WTC11 (cell line): ENCODE measurements at regions not wholly inside any gene's neighbourhood (a gene's known extent, or its start where the extent isn't known, plus 50 kb on each side); places are given as distances from the start of the nearest gene placed in this dataset.

Experiments
- ATAC-seq: fragments of 200-7000 bp; cut with Tn5 transposase; 2 replicates; pipeline ENCODE4 v1.10.0; 2021; ENCODE audit warnings: mild to moderate bottlenecking, moderate library complexity
- CTCF ChIA-PET: fragments of 300-600 bp; sonication (Branson Sonifier 250); formaldehyde crosslinking; loops from one replicate; lab custom pipeline; 2021; ENCODE audit warnings: antibody characterized with exemption; lab: Charles Lee
- POLR2A ChIA-PET: fragments of 350-600 bp; sonication (Branson Sonifier 250); formaldehyde crosslinking; loops from one replicate; lab custom pipeline; 2021; ENCODE audit warnings: antibody characterized with exemption; lab: Charles Lee
- DNase-seq: peaks from one replicate; pipeline ENCODE4 v3.0.0; 2021; ENCODE audit warnings: low spot score
- H3K27ac Mint-ChIP-seq: 2 replicates; pipeline ENCODE4 v1.8.0; 2021; ENCODE audit warnings: mixed read lengths
- H3K27me3 Mint-ChIP-seq: 2 replicates; pipeline ENCODE4 v1.8.0; 2021; ENCODE audit warnings: low read depth, mild to moderate bottlenecking, moderate library complexity, mixed read lengths
- H3K36me3 Mint-ChIP-seq: 2 replicates; pipeline ENCODE4 v1.8.0; 2021; ENCODE audit warnings: mixed read lengths
- H3K4me1 Mint-ChIP-seq: 2 replicates; pipeline ENCODE4 v1.8.0; 2022; ENCODE audit warnings: mixed read lengths
- H3K4me3 Mint-ChIP-seq: 2 replicates; pipeline ENCODE4 v1.8.0; 2021; ENCODE audit warnings: mild to moderate bottlenecking, moderate library complexity, mixed read lengths
- H3K9me3 Mint-ChIP-seq: 2 replicates; pipeline ENCODE4 v1.8.0; 2021; ENCODE audit warnings: mixed read lengths
- IRF2 ChIP-seq: sonication (generic); formaldehyde crosslinking; IDR thresholded peaks from 2 replicates; pipeline ENCODE4 v1.8.0; 2022; ENCODE audit warnings: low read depth, missing genetic modification reagents, borderline replicate concordance
- JUN ChIP-seq: sonication (generic); formaldehyde crosslinking; IDR thresholded peaks from 2 replicates; pipeline ENCODE4 v1.8.0; 2023; ENCODE audit warnings: mild to moderate bottlenecking, missing genetic modification reagents
- NFYB ChIP-seq: sonication (generic); formaldehyde crosslinking; conservative IDR thresholded peaks from 2 replicates; pipeline ENCODE4 v1.8.0; 2022; ENCODE audit warnings: low read depth, missing genetic modification reagents
- TP53 ChIP-seq: sonication (generic); formaldehyde crosslinking; IDR thresholded peaks from 2 replicates; pipeline ENCODE4 v1.8.1; 2023; ENCODE audit warnings: mild to moderate bottlenecking, missing genetic modification reagents
- ZNF121 ChIP-seq: sonication (generic); formaldehyde crosslinking; IDR thresholded peaks from 2 replicates; pipeline ENCODE4 v1.8.0; 2023; ENCODE audit warnings: missing genetic modification reagents
- TF ChIP-seq, protein P1 (sequence below): fragments of 250-450 bp; sonication (Bioruptor Pico); IDR thresholded peaks from 2 replicates; pipeline ENCODE4 v1.9.0; 2021; ENCODE audit warnings: mild to moderate bottlenecking
- TF ChIP-seq, protein P2 (sequence below): sonication (generic); formaldehyde crosslinking; IDR thresholded peaks from 2 replicates; pipeline ENCODE4 v1.8.1; 2022; ENCODE audit warnings: mild to moderate bottlenecking, missing genetic modification reagents, moderate library complexity, borderline replicate concordance
- TF ChIP-seq, protein P3 (sequence below): fragments of 250-450 bp; sonication (Bioruptor Pico); conservative IDR thresholded peaks from 2 replicates; pipeline ENCODE4 v1.9.0; 2021; ENCODE audit warnings: mild to moderate bottlenecking
- TF ChIP-seq, protein P4 (sequence below): sonication (generic); formaldehyde crosslinking; IDR thresholded peaks from 2 replicates; pipeline ENCODE4 v1.8.0; 2022; ENCODE audit warnings: mild to moderate bottlenecking, missing genetic modification reagents
- TF ChIP-seq, protein P5 (sequence below): sonication (generic); formaldehyde crosslinking; IDR thresholded peaks from 2 replicates; pipeline ENCODE4 v1.8.0; 2022; ENCODE audit warnings: mild to moderate bottlenecking, missing genetic modification reagents
- TF ChIP-seq, protein P6 (sequence below): sonication (generic); formaldehyde crosslinking; IDR thresholded peaks from 2 replicates; pipeline ENCODE4 v1.8.1; 2023; ENCODE audit warnings: mild to moderate bottlenecking, missing genetic modification reagents, borderline replicate concordance
- TF ChIP-seq, protein P7 (sequence below): sonication (generic); formaldehyde crosslinking; conservative IDR thresholded peaks from 2 replicates; pipeline ENCODE4 v1.8.1; 2023; ENCODE audit warnings: mild to moderate bottlenecking, low read depth, missing genetic modification reagents, moderate library complexity

DNA sequence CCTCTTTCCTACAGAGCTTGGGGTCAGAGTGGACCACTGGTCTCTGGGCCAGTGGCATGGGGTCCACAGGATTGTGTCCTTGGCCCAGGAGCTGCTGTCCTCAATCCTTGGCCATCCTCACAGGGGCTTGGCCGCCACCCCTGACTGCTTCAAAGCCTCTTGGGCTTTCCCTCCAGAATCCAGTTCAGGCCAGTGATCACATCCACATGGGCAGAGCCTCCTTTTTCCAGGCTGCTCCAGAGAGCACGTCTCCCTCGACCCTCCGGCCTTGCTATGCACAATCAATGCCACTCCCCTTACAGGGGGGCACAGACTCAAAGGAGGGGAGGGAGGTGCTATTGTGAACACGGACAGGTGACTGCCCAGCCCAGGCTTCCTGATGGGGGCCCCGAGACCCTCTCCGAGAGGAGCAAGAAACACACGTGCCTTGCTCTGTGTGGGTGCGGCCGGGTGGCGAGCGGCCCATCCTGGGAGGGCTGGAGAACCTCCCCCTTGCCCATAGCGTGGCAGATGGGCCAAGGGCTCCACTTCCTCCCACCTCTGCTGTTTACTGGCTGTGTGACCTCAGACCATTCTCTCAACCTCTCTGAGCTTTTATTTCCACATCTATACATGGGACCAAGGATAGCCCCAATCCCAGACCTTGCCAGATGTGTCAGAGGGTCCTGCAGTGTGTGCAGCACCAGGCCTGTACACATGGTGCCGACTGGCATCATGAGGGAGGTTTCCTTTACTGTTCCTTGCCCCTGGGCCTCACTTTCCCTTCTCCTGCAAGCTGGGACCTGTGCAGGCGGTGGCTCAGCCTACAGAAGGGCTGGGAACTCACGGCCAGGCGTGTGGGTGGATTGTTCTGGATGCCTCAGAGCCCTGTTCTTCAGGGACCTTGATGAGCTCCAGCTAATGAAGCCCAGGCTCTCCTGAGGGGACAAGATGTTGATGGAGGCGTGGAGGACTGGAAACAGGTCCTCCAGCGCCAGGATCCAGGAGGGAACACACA lies 229.0 kb upstream of the GSE1 start (continued):
- TF ChIP-seq, protein P1, sequence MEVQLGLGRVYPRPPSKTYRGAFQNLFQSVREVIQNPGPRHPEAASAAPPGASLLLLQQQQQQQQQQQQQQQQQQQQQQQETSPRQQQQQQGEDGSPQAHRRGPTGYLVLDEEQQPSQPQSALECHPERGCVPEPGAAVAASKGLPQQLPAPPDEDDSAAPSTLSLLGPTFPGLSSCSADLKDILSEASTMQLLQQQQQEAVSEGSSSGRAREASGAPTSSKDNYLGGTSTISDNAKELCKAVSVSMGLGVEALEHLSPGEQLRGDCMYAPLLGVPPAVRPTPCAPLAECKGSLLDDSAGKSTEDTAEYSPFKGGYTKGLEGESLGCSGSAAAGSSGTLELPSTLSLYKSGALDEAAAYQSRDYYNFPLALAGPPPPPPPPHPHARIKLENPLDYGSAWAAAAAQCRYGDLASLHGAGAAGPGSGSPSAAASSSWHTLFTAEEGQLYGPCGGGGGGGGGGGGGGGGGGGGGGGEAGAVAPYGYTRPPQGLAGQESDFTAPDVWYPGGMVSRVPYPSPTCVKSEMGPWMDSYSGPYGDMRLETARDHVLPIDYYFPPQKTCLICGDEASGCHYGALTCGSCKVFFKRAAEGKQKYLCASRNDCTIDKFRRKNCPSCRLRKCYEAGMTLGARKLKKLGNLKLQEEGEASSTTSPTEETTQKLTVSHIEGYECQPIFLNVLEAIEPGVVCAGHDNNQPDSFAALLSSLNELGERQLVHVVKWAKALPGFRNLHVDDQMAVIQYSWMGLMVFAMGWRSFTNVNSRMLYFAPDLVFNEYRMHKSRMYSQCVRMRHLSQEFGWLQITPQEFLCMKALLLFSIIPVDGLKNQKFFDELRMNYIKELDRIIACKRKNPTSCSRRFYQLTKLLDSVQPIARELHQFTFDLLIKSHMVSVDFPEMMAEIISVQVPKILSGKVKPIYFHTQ (CRISPR knock-in tag), result no peak
- TF ChIP-seq, protein P2, sequence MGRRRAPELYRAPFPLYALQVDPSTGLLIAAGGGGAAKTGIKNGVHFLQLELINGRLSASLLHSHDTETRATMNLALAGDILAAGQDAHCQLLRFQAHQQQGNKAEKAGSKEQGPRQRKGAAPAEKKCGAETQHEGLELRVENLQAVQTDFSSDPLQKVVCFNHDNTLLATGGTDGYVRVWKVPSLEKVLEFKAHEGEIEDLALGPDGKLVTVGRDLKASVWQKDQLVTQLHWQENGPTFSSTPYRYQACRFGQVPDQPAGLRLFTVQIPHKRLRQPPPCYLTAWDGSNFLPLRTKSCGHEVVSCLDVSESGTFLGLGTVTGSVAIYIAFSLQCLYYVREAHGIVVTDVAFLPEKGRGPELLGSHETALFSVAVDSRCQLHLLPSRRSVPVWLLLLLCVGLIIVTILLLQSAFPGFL, result no peak
- TF ChIP-seq, protein P3, sequence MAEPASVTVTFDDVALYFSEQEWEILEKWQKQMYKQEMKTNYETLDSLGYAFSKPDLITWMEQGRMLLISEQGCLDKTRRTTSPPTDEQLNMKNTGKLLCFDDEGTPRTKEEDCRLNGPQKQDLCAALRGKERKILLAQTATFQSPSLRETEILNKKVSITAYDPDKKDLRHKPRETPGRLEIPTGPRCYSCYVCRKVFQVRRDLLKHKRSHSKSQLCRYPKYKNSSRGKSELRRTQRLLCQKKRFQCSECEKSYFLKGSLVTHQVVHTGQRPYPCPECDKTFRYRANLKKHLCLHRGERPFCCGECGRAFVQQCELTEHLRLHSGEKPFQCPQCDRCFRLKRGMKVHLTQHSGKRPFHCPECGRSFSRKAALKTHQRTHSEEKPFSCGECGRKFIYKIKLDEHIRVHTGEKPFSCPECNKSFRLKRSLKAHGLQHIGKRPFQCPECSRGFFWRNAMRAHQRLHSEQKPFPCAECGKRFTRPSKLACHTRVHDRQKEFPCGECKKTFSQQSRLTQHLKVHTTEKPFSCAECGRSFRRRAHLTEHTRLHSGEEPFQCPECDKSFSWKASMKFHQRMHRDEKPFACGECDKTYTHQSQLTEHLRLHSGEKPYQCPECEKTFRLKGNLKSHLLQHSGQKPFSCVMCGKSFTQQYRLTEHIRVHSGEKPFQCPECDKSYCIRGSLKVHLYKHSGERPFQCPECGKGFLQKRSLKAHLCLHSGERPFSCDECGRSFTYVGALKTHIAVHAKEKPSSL (CRISPR knock-in tag), result no peak
- TF ChIP-seq, protein P4, sequence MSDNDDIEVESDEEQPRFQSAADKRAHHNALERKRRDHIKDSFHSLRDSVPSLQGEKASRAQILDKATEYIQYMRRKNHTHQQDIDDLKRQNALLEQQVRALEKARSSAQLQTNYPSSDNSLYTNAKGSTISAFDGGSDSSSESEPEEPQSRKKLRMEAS (CRISPR knock-in tag), result no peak
- TF ChIP-seq, all 79 proteins: peak for 0

DNA sequence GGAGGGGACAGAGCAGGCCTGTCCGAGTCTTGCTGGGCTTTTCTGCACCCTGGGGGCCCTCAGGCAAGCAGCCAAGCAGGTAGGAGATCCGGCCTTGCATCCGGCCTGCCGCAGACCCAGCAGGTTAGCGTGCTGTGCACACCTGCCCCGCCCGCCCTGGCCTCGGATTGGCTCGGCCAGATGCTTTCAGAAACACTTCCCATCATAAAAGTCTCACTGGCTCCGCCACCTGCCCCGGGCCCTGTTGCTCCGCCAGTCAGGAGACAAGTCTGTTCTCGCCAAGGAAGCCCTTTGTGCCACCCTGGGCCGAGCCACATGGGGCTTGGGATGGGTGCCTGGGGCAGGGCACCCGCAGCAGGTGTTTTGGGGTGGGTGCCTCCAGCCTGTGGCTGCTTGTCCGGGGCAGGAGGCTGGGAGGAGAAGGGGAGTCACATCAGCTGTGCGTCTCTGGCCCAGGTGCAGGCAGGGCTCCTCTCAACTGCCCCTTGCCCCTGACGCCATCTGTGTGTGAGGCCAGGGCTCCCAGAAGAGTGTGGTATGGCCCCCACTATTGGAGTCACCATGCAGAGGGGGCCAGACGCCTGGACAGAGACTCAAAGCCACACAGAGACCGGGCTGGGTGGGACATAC lies 228.2 kb upstream of the GSE1 start:
- TF ChIP-seq JUN (CRISPR knock-in tag) (no peak), NFYB (CRISPR knock-in tag) (0 out of 2 replicates have a peak, but pooled peaks have one; percentile 25)
- Mint-ChIP-seq H3K9me3 (no peaks in the 10 kb centered on the region), H3K27me3 (no peaks in the 10 kb centered on the region), H3K4me3 (no peak overlapping the region), H3K36me3 (no peaks in the 10 kb centered on the region), H3K4me1 (peaks cover 10% of the 10 kb centered on the region), H3K27ac (no peak overlapping the region)
- CTCF ChIA-PET, result interaction anchor here (1.0 to 1.7 kb wide), 5 partner anchors 14 to 88 kb away, joined by 3 to 6 read pairs (median 3); no protein-coding TSS in a partner anchor
- ATAC-seq, result peak; percentile 64
- peak; percentile 46 for DNase-seq
- POLR2A ChIA-PET, result no interaction called here

DNA sequence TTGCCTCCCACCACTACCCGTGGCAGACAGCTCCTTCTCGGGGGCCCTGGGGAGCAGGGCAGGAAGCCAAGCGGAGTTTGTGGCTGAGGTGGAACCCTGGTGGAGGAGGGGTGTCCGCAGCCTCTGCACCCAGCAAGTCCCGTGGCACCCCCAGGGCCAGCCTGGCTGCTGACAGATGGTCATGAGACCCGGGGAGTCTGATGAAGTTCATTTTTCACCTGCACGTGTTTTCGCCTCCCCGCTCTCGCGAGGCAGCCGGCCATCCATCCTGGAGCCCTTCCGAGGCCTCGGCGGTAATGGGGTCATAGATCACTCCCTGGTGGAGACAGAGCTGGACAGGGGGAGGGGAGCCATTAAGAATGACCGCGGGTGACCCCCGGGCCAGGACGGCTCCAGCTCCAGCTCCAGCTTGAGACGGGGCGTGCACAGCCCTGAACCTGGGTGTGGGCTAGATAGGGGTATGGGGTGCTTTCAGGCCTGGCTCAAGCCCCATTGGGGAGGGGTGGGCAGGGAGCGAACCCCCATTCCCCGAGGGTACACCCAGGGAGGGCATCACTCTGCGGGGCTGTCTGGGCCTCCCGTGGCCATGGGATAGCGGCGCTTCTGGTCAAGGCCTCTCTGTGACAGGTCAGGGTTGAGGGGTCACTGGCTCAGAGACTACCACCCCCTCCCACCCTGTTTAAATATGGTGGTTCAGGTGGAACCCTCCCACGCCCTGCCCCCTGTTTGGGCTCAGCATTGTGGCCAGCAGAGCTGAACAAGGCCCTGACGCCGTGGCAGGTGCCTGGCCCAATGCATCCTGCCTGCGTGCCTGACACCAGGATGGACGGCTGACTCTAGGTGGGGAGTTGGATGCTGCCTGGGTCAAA lies 227.4 kb upstream of the GSE1 start:
- H3K27me3 Mint-ChIP-seq, result no peaks in the 10 kb centered on the region
- H3K9me3 Mint-ChIP-seq, result no peaks in the 10 kb centered on the region
- ATAC-seq (no peak), DNase-seq (peak; percentile 11)
- no peak overlapping the region for H3K27ac Mint-ChIP-seq
- no peak overlapping the region for H3K4me3 Mint-ChIP-seq
- H3K36me3 Mint-ChIP-seq, result no peaks in the 10 kb centered on the region
- ChIA-PET POLR2A (no interaction called here), CTCF (interaction anchor here (1.1 to 1.7 kb wide), 6 partner anchors 10 to 89 kb away, joined by 3 to 6 read pairs (median 3); no protein-coding TSS in a partner anchor)
- H3K4me1 Mint-ChIP-seq, result peaks cover 10% of the 10 kb centered on the region
- no peak for TF ChIP-seq IRF2 (CRISPR knock-in tag)
- TF ChIP-seq, protein P5, sequence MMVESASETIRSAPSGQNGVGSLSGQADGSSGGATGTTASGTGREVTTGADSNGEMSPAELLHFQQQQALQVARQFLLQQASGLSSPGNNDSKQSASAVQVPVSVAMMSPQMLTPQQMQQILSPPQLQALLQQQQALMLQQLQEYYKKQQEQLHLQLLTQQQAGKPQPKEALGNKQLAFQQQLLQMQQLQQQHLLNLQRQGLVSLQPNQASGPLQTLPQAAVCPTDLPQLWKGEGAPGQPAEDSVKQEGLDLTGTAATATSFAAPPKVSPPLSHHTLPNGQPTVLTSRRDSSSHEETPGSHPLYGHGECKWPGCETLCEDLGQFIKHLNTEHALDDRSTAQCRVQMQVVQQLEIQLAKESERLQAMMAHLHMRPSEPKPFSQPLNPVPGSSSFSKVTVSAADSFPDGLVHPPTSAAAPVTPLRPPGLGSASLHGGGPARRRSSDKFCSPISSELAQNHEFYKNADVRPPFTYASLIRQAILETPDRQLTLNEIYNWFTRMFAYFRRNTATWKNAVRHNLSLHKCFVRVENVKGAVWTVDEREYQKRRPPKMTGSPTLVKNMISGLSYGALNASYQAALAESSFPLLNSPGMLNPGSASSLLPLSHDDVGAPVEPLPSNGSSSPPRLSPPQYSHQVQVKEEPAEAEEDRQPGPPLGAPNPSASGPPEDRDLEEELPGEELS (CRISPR knock-in tag), result no peak
- TF ChIP-seq, protein P6, sequence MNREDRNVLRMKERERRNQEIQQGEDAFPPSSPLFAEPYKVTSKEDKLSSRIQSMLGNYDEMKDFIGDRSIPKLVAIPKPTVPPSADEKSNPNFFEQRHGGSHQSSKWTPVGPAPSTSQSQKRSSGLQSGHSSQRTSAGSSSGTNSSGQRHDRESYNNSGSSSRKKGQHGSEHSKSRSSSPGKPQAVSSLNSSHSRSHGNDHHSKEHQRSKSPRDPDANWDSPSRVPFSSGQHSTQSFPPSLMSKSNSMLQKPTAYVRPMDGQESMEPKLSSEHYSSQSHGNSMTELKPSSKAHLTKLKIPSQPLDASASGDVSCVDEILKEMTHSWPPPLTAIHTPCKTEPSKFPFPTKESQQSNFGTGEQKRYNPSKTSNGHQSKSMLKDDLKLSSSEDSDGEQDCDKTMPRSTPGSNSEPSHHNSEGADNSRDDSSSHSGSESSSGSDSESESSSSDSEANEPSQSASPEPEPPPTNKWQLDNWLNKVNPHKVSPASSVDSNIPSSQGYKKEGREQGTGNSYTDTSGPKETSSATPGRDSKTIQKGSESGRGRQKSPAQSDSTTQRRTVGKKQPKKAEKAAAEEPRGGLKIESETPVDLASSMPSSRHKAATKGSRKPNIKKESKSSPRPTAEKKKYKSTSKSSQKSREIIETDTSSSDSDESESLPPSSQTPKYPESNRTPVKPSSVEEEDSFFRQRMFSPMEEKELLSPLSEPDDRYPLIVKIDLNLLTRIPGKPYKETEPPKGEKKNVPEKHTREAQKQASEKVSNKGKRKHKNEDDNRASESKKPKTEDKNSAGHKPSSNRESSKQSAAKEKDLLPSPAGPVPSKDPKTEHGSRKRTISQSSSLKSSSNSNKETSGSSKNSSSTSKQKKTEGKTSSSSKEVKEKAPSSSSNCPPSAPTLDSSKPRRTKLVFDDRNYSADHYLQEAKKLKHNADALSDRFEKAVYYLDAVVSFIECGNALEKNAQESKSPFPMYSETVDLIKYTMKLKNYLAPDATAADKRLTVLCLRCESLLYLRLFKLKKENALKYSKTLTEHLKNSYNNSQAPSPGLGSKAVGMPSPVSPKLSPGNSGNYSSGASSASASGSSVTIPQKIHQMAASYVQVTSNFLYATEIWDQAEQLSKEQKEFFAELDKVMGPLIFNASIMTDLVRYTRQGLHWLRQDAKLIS (CRISPR knock-in tag), result no peak
- TF ChIP-seq TP53 (CRISPR knock-in tag), result no peak
- TF ChIP-seq, protein P7, sequence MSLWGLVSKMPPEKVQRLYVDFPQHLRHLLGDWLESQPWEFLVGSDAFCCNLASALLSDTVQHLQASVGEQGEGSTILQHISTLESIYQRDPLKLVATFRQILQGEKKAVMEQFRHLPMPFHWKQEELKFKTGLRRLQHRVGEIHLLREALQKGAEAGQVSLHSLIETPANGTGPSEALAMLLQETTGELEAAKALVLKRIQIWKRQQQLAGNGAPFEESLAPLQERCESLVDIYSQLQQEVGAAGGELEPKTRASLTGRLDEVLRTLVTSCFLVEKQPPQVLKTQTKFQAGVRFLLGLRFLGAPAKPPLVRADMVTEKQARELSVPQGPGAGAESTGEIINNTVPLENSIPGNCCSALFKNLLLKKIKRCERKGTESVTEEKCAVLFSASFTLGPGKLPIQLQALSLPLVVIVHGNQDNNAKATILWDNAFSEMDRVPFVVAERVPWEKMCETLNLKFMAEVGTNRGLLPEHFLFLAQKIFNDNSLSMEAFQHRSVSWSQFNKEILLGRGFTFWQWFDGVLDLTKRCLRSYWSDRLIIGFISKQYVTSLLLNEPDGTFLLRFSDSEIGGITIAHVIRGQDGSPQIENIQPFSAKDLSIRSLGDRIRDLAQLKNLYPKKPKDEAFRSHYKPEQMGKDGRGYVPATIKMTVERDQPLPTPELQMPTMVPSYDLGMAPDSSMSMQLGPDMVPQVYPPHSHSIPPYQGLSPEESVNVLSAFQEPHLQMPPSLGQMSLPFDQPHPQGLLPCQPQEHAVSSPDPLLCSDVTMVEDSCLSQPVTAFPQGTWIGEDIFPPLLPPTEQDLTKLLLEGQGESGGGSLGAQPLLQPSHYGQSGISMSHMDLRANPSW (CRISPR knock-in tag), result no peak
- no peak for TF ChIP-seq ZNF121 (CRISPR knock-in tag)
